Testis (tissue), 2 donors: ENCODE measurements at regions not wholly inside any gene's neighbourhood (a gene's known extent, or its start where the extent isn't known, plus 50 kb on each side); places are given as distances from the start of the nearest gene placed in this dataset.

Experiments
- POLR2A ChIP-seq: fragments of 450-650 bp; IDR thresholded peaks from one replicate; pipeline ENCODE4 v1.6.1; 2017; ENCODE audit warnings: antibody characterized with exemption, mild to moderate bottlenecking, moderate library complexity
- TF ChIP-seq, protein P1 (sequence below), 3 experiments: fragments of 450-650 bp in 2 of 3; fragments of 200-600 bp in 1 of 3; sonication (generic) in 1 of 3; IDR thresholded peaks; one replicate each; pipeline ENCODE4 v1.5.1; 2016 to 2019; ENCODE audit warnings: antibody characterized with exemption in 3 of 3, mild to moderate bottlenecking in 2 of 3, moderate library complexity in 1 of 3

DNA sequence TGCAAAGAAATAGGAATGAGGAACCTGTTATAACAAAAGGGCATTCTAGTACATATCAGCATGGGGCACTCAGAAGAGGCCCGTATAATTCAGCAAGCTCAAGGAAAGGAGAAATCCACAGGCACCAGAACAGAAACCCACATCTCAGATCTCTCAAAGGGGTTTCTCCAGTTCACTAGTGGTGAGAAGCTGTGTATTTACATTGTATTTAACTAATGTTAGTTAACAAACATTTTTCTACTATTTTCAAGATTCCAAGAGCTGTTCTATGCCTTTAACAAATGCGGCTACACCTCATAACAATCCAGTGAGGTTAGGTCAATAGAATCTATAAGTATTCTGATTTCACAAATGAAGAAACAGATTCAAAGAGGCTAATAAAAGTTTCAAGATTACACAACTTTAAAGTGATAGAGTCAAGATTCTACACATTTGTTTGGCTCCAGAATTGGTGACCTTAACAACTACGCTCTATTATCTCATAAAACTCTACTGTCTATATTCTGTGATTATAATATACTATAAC lies 77.3 kb downstream of the CXXC4 start:
- TF ChIP-seq, protein P1, sequence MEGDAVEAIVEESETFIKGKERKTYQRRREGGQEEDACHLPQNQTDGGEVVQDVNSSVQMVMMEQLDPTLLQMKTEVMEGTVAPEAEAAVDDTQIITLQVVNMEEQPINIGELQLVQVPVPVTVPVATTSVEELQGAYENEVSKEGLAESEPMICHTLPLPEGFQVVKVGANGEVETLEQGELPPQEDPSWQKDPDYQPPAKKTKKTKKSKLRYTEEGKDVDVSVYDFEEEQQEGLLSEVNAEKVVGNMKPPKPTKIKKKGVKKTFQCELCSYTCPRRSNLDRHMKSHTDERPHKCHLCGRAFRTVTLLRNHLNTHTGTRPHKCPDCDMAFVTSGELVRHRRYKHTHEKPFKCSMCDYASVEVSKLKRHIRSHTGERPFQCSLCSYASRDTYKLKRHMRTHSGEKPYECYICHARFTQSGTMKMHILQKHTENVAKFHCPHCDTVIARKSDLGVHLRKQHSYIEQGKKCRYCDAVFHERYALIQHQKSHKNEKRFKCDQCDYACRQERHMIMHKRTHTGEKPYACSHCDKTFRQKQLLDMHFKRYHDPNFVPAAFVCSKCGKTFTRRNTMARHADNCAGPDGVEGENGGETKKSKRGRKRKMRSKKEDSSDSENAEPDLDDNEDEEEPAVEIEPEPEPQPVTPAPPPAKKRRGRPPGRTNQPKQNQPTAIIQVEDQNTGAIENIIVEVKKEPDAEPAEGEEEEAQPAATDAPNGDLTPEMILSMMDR (IDR thresholded peaks at IDR 0.05) = no peak
- no peak for TF ChIP-seq POLR2A
